Upper lobe of left lung (tissue), 4 donors: ENCODE measurements at regions not wholly inside any gene's neighbourhood (a gene's known extent, or its start where the extent isn't known, plus 50 kb on each side); places are given as distances from the start of the nearest gene placed in this dataset.

ENCODE experiments used
- CTCF ChIP-seq, 6 experiments: fragments of 450-650 bp in 4 of 6; fragments of 200-600 bp in 2 of 6; sonication (generic) in 2 of 6; IDR thresholded peaks; one replicate each; pipeline ENCODE4 v1.5.1; 2016 to 2019; ENCODE audit warnings: antibody characterized with exemption in 6 of 6
- POLR2A ChIP-seq, 4 donors: fragments of 450-650 bp; IDR thresholded peaks; one replicate each; pipeline ENCODE4 v1.5.1; 2016 to 2017; ENCODE audit warnings: antibody characterized with exemption in 4 of 4, mild to moderate bottlenecking in 2 of 4

GRCh38 chr7:25369786-25370185, 141.5 kb upstream of the NPVF start:
- TF ChIP-seq CTCF (IDR thresholded peaks at IDR 0.05), result no peak
- TF ChIP-seq POLR2A (IDR thresholded peaks at IDR 0.05), result no peak
